ENCODE measurements at regions not wholly inside any gene's neighbourhood (a gene's known extent, or its start where the extent isn't known, plus 50 kb on each side); places are given as distances from the start of the nearest gene placed in this dataset.
A peak's percentile ranks its signal among the peaks of the same experiment; 100 is the strongest.

- no peak for DNase-seq (ENCODE audit: low read depth)
- H3K4me3 ChIP-seq (ENCODE audit: control insufficient read depth, low read depth, low read length) = peak overlapping the region; percentile 79
- no peak for TF ChIP-seq CTCF (IDR thresholded peaks at IDR 0.05; ENCODE audit: control insufficient read depth, insufficient read depth, low read depth, low read length, missing control alignments)
Observed at GRCh38 chr13:23980160-23980551, 82.9 kb upstream of the C1QTNF9B start.

- H3K4me3 ChIP-seq (ENCODE audit: control insufficient read depth, low read depth, low read length) = no peak overlapping the region
- no peak for TF ChIP-seq CTCF (IDR thresholded peaks at IDR 0.05; ENCODE audit: control insufficient read depth, insufficient read depth, low read depth, low read length, missing control alignments)
- no peak for DNase-seq (ENCODE audit: low read depth)
Observed at GRCh38 chr13:23983671-23984070, 86.4 kb upstream of the C1QTNF9B start.

- no peak for TF ChIP-seq CTCF (IDR thresholded peaks at IDR 0.05; ENCODE audit: control insufficient read depth, insufficient read depth, low read depth, low read length, missing control alignments)
- no peak for DNase-seq (ENCODE audit: low read depth)
- H3K4me3 ChIP-seq (ENCODE audit: control insufficient read depth, low read depth, low read length) = no peak overlapping the region
Observed at GRCh38 chr13:23984546-23984945, 87.2 kb upstream of the C1QTNF9B start.

- no peak for DNase-seq (ENCODE audit: low read depth)
- no peak for TF ChIP-seq CTCF (IDR thresholded peaks at IDR 0.05; ENCODE audit: control insufficient read depth, insufficient read depth, low read depth, low read length, missing control alignments)
- no peak overlapping the region for H3K4me3 ChIP-seq (ENCODE audit: control insufficient read depth, low read depth, low read length)
Observed at GRCh38 chr13:23985060-23985459, 87.8 kb upstream of the C1QTNF9B start.

- TF ChIP-seq CTCF (IDR thresholded peaks at IDR 0.05; ENCODE audit: control insufficient read depth, insufficient read depth, low read depth, low read length, missing control alignments) = no peak
- DNase-seq (ENCODE audit: low read depth) = no peak
- no peak overlapping the region for H3K4me3 ChIP-seq (ENCODE audit: control insufficient read depth, low read depth, low read length)
Observed at GRCh38 chr13:23985839-23986238, 88.5 kb upstream of the C1QTNF9B start.

- no peak for TF ChIP-seq CTCF (IDR thresholded peaks at IDR 0.05; ENCODE audit: control insufficient read depth, insufficient read depth, low read depth, low read length, missing control alignments)
- H3K4me3 ChIP-seq (ENCODE audit: control insufficient read depth, low read depth, low read length) = no peak overlapping the region
- peak; percentile 93 for DNase-seq (ENCODE audit: low read depth)
Observed at GRCh38 chr13:23986619-23987018, 89.3 kb upstream of the C1QTNF9B start.

- no peak for TF ChIP-seq CTCF (IDR thresholded peaks at IDR 0.05; ENCODE audit: control insufficient read depth, insufficient read depth, low read depth, low read length, missing control alignments)
- no peak overlapping the region for H3K4me3 ChIP-seq (ENCODE audit: control insufficient read depth, low read depth, low read length)
- no peak for DNase-seq (ENCODE audit: low read depth)
Observed at GRCh38 chr13:23987331-23987894, 90.1 kb upstream of the C1QTNF9B start.

Data from AG09309 (cell line).